ENCODE measurements at regions not wholly inside any gene's neighbourhood (a gene's known extent, or its start where the extent isn't known, plus 50 kb on each side); places are given as distances from the start of the nearest gene placed in this dataset.

DNA sequence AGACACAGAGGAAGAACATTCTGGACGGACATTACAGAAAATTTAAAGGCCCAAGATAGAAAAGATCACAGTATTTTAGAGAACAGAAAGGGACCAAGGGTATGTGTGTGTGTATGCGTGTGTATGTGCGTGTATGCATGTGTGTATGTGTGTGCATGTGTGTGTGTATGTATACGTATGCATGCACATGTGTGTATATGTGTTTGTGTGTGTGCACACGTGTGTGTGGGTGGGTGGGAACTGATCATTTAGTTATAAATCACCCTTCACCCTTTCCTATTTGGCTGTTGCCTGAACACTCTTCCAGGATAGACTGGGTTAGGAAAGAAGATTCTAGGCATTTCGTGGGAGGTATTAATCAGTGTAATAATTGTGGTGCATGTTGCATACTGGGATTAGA lies 634.4 kb downstream of the DHX35 start:
- TF ChIP-seq, protein P1, sequence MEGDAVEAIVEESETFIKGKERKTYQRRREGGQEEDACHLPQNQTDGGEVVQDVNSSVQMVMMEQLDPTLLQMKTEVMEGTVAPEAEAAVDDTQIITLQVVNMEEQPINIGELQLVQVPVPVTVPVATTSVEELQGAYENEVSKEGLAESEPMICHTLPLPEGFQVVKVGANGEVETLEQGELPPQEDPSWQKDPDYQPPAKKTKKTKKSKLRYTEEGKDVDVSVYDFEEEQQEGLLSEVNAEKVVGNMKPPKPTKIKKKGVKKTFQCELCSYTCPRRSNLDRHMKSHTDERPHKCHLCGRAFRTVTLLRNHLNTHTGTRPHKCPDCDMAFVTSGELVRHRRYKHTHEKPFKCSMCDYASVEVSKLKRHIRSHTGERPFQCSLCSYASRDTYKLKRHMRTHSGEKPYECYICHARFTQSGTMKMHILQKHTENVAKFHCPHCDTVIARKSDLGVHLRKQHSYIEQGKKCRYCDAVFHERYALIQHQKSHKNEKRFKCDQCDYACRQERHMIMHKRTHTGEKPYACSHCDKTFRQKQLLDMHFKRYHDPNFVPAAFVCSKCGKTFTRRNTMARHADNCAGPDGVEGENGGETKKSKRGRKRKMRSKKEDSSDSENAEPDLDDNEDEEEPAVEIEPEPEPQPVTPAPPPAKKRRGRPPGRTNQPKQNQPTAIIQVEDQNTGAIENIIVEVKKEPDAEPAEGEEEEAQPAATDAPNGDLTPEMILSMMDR (IDR thresholded peaks at IDR 0.05; ENCODE audit: low read depth, low read length, poor library complexity, severe bottlenecking): no peak
- no peak for TF ChIP-seq EZH2phosphoT487 (IDR thresholded peaks at IDR 0.05; ENCODE audit: borderline replicate concordance, low read length)

All from DOHH2 (cell line).